C4-2B (cell line): ENCODE measurements at regions not wholly inside any gene's neighbourhood (a gene's known extent, or its start where the extent isn't known, plus 50 kb on each side); places are given as distances from the start of the nearest gene placed in this dataset.

Source experiments
- CTCF ChIP-seq: fragments of 450-650 bp; conservative IDR thresholded peaks from 2 replicates; pipeline ENCODE4 v1.5.1; 2017; ENCODE audit warnings: mild to moderate bottlenecking
- ZFX ChIP-seq: fragments of 450-650 bp; IDR thresholded peaks from 2 replicates; pipeline ENCODE4 v1.6.1; 2017

GRCh38 chr4:32396507-32397070, 1676.4 kb downstream of the PCDH7 start:
- TF ChIP-seq ZFX: no peak
- TF ChIP-seq CTCF: no peak
